Neural progenitor cell (in vitro differentiated cells): ENCODE measurements at regions not wholly inside any gene's neighbourhood (a gene's known extent, or its start where the extent isn't known, plus 50 kb on each side); places are given as distances from the start of the nearest gene placed in this dataset.

Experiments
- EZH2 ChIP-seq: fragments of 200-600 bp; sonication (generic); IDR thresholded peaks from 2 replicates; pipeline ENCODE4 v1.6.1; 2017; ENCODE audit warnings: antibody characterized with exemption, mild to moderate bottlenecking, moderate library complexity
- EZH2phosphoT487 ChIP-seq: fragments of 200-600 bp; sonication (generic); IDR thresholded peaks from 2 replicates; pipeline ENCODE4 v1.6.1; 2017; ENCODE audit warnings: antibody characterized with exemption
- TF ChIP-seq, protein P1 (sequence below): fragments of 200-600 bp; sonication (generic); IDR thresholded peaks from 2 replicates; pipeline ENCODE4 v1.5.1; 2017; ENCODE audit warnings: antibody characterized with exemption, mild to moderate bottlenecking

DNA sequence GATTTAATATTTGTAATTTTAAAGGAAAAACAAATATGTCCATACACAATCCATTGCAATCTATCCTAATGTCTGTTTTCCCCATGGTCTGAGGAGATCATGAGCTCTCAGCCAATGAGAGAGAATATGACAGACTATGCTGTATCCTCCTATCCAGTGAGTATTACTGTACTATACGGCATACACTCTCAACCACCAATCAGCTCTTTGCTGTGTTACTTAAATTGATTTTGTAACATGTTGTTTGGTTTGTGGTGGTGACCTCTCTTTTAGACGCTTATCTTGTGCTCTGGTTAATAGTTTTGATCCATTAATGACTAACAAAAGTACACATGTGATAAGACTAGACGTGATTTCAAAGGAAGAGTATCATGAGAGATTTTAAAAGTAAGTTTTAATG, 231.5 kb upstream of the FOXN3 start:
- TF ChIP-seq, protein P1, sequence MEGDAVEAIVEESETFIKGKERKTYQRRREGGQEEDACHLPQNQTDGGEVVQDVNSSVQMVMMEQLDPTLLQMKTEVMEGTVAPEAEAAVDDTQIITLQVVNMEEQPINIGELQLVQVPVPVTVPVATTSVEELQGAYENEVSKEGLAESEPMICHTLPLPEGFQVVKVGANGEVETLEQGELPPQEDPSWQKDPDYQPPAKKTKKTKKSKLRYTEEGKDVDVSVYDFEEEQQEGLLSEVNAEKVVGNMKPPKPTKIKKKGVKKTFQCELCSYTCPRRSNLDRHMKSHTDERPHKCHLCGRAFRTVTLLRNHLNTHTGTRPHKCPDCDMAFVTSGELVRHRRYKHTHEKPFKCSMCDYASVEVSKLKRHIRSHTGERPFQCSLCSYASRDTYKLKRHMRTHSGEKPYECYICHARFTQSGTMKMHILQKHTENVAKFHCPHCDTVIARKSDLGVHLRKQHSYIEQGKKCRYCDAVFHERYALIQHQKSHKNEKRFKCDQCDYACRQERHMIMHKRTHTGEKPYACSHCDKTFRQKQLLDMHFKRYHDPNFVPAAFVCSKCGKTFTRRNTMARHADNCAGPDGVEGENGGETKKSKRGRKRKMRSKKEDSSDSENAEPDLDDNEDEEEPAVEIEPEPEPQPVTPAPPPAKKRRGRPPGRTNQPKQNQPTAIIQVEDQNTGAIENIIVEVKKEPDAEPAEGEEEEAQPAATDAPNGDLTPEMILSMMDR, result no peak
- TF ChIP-seq EZH2phosphoT487 (no peak), EZH2 (no peak)
